GM21390 (cell line): ENCODE measurements at regions not wholly inside any gene's neighbourhood (a gene's known extent, or its start where the extent isn't known, plus 50 kb on each side); places are given as distances from the start of the nearest gene placed in this dataset.
A peak's percentile ranks its signal among the peaks of the same experiment; 100 is the strongest.

ENCODE experiments used
- ATAC-seq: cut with Tn5 transposase; IDR thresholded peaks from one replicate; pipeline ENCODE4 v1.9.1; 2021; ENCODE audit not compliant: unreplicated experiment

GRCh38 chr10:52915391-52915790, 142.8 kb upstream of the MBL2 start:
- no peak for ATAC-seq

- no peak for ATAC-seq
These were observed 138.6 kb upstream of the MBL2 start for GRCh38 chr10:52911163-52911562.

- ATAC-seq, result no peak
These were observed 135.9 kb upstream of the MBL2 start for GRCh38 chr10:52908478-52908877.

DNA sequence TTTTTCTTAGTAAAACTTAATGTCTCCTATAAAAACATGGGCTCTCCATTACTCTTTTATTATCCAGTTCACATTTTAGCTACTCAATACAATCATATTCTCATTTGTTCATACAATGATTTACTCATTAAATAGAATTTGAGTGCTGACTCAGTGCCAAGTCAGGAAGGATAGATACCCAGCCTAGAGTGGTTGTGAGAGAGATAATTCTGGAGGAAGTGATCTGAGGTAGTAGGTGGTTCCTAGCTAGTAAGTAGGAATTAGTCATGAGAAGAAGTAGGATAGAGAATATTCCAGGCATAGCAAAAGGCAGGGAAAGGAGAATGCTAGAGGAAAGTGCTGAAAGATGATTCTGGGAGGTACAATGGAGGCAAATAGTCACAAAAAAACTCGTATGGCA, 133.5 kb upstream of the MBL2 start:
- no peak for ATAC-seq

DNA sequence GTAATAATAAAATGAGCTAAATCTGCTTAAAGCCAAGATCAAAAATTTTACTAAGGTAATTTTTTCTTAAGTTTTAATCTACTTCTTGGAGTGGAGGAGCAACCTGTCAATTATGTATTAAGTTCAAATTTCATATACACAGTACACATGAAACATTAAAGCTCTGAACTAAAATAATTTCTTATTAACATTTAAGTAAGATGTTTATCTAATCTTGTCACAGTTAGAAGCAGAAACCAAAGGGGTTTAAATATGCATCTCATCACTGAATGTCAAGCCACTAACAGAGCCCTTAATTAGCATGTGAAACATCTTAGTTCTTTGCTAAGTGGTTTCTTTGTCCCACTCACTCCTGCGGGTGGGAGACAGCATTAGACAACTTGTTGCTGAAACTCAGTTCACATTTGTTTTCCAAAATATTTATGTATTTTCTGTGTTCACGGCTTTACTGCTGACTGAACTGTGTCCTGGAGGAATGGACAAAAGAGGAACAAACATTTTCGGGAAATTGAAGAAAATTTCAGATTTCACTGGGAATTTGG, 130.9 kb upstream of the MBL2 start:
- ATAC-seq, result no peak

GRCh38 chr10:52900593-52900992, 128.0 kb upstream of the MBL2 start:
- peak; percentile 84 for ATAC-seq

DNA sequence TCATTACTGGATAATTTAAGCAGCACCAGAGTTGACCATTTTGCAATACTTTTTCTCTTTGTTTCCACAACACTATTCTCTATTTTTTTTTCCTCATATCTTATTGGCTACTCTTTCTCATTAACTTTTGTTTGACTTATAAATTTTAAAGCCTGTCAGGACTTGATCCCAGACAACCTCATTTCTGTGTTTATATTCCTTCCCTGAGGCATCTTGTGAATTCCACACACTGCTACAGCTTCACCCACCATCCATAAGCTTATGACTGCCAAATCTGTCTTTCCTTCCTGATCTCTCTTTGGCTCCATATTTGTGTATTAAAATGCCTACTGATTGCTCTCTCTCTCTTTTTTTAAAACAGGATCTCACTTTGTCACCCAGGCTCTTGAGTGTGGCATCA, 124.6 kb upstream of the MBL2 start:
- no peak for ATAC-seq

- ATAC-seq, result no peak
These were observed 122.5 kb upstream of the MBL2 start for GRCh38 chr10:52895059-52895458.

GRCh38 chr10:52890281-52890680, 117.7 kb upstream of the MBL2 start:
- ATAC-seq, result no peak

GRCh38 chr10:52889611-52890010, 117.0 kb upstream of the MBL2 start:
- ATAC-seq, result no peak

DNA sequence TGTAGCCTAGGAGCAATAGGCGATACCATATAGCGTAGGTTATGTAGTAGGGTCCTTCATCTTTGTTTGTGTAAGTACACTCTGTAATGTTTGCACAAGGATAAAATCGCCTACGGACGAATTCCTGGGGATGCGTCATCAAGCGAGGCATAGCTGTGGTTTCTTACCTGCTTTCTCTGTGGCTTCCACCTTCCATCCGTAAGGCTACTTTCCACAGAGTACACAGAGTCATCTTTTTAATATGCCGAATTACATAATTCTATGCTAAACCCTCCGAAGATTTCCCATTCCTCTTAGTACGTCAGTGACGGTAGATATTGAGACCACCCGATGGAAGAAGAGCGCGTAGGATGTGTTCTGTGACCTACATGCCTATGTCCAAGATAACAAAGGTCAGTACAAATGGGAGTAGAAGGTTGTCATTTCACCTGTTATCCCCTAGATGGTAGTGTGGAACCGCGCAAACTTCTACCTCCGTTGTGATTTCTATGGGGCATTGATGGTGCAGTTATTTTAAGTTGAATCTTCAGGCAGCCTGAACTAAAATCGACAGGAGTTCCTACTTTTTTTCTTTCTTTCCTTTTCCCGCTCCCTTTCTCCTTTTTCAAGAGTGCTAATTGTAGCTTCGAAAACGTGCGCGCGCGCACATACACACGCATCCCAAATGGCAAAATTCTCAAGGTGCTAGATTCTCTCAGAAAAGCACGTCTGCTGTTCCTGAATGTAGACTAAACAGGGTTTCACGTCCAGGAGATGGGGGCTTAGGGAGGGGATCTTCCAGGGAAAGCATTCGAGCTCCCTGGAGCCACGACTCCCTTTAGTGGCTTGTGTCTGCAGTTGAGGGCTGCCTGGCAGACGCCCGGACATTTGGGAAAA, 111.7 kb upstream of the MBL2 start:
- ATAC-seq, result peak; percentile 96

- no peak for ATAC-seq
These were observed 106.7 kb upstream of the MBL2 start for GRCh38 chr10:52879091-52879807.

DNA sequence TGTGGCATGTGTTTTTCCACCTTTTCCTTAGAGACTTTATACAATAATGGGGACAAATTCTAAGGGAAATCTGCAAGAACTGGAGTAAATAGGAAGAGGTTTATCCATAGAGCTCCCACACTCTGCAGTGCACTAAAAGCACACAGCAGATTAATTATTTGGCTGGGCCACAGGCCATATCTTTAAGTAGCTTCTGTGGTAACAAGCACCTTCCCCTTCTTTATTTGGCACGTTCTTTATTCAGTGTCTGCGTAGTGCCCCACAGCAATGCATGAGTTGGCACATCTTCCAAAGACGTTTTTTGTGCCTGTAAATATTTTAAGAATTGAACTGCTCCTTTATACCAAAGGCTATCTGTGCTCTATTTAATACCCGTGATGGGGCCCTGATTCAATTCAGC, 104.9 kb upstream of the MBL2 start:
- no peak for ATAC-seq

- no peak for ATAC-seq
These were observed 102.8 kb upstream of the MBL2 start for GRCh38 chr10:52875336-52875735.

DNA sequence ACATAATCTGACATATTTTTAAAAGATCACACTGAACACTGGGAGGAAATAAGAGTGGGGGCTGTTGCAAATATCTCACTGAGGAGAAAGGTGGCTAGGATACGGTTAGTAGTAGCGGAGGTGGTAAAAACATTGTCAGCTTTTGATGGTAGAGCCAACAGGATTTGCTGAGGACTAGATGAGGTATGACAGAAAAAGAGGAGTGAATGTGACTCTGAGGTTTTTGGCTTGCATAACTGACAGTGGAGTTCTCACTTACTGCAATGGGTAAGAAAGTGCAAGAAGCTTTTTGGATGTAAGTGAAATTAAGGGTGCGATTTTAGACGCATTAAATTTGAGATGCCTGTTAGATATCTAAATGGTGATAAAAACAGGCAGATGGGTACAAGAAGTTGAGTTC, 102.0 kb upstream of the MBL2 start:
- ATAC-seq, result no peak

DNA sequence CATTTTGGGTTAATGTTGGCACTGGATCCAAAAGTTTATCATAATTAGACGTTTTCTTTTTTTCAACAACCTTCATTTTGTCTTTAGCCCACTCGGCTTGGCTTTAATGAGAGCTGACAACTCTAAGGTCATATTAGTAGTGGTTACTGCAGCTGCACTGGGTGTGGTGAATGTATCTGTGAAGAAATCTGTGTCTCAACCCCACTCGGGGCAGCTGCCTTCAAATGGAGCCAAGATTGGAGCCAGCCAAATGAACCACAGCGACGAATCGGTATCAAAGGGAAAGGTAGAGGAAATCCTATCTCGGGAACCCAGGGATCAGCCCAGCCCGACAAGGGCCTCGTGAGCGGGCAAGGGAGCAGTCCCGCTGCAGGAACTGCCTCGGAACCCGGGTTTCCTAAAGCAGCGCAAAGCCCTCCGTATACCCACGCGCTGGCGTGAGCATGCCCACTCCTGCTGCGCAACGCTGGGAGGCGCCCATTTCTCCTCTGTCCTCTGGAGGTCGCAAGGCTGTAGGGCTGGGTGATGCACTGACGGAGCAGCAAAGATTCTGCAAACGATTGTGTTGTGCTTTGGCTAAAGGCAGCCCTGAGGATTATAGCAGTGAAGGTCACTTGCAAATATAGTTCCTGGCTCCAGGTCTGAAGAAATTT, 98.7 kb upstream of the MBL2 start:
- ATAC-seq, result no peak

- ATAC-seq, result no peak
These were observed 98.0 kb upstream of the MBL2 start for GRCh38 chr10:52870562-52870961.

GRCh38 chr10:52869864-52870263, 97.3 kb upstream of the MBL2 start:
- no peak for ATAC-seq

- ATAC-seq, result no peak
These were observed 92.6 kb upstream of the MBL2 start for GRCh38 chr10:52865213-52865612.

DNA sequence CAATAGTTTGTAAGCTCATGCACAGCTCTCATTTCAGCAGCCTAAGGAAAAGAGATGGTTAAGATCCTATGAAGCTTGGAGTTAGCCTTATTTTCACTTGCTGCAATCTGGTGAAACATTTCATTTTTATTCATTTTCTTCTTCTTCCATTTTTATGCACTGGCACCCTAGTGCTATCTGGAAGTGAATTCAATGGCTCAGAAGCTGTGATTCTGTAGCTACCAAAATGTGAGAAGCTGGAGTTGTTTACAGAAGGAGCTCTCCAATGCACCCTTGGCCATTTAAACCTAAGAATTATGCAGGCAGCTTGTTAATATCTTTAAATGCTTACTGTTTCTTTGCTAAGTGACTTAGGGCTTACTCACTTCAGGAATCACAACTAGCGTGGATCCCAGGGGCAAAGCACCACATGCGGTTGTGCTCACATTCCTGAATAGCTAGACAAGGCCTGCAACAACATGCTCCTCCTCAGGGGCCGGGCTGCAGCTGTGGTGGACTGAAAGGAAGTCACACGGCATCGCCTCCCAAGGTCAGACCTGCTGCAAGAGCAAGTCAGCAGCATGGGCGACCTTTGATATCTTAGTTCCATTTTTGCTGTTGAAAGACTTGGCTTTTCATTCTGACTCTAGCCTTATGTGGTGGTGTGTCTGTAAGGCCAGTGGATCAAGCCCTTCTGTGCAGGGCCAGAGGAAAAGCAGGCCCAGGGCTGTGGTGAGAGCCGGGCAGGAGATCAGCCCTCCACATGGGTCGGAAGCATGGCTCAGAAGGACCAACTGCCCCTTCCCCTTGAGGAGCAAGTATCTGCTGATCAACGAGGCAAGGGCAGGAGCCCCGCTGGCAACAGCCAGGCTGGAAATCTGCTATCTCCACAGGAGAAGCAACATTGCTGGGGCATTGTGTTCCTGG, 91.9 kb upstream of the MBL2 start:
- ATAC-seq, result no peak

DNA sequence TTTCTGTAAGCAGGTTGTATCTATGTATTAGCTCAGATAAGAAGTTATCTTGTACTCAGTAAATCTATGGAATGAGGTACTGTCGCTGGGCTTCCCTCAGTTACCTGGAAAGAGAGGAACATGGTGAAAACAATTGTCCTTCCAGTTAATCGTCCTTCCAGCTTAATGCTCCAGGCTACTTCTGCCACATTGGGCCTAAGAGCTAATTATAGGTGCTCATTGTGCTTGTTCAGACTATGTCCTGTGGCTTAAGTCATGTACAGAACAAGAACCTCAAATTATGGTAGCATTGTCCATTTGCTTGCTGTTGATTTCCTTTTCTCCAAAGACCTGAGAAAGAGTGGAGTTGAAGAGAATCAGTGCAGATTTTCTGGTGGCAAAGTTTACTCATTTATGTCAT, 86.1 kb upstream of the MBL2 start:
- no peak for ATAC-seq
